GM23338 (cell line): ENCODE measurements at regions not wholly inside any gene's neighbourhood (a gene's known extent, or its start where the extent isn't known, plus 50 kb on each side); places are given as distances from the start of the nearest gene placed in this dataset.

Source experiments
- ATAC-seq: fragments of 200-7000 bp; cut with Tn5 transposase; 3 replicates; pipeline ENCODE4 v1.9.1; 2020
- DNase-seq: peaks from one replicate; pipeline ENCODE4 v3.0.0-alpha.2; 2015; ENCODE audit warnings: low spot score
- H2AFZ ChIP-seq: fragments of 200-600 bp; sonication (generic); 2 replicates; pipeline ENCODE4 v1.8.0; 2016; ENCODE audit warnings: antibody characterized with exemption, mild to moderate bottlenecking, moderate library complexity
- H3F3A ChIP-seq: fragments of 200-600 bp; sonication (generic); replicated peaks from 2 replicates; pipeline ENCODE4 v1.8.0; 2017; ENCODE audit warnings: antibody characterized with exemption, mixed run types, low read depth
- H3K27ac ChIP-seq: fragments of 200-600 bp; sonication (generic); 2 replicates; pipeline ENCODE4 v1.6.1; 2016; ENCODE audit warnings: low read depth
- H3K27me3 ChIP-seq: fragments of 200-600 bp; sonication (generic); 2 replicates; pipeline ENCODE4 v1.8.0; 2016; ENCODE audit warnings: mild to moderate bottlenecking, mixed run types, moderate library complexity; ENCODE audit not compliant: insufficient read depth
- H3K36me3 ChIP-seq: fragments of 200-600 bp; sonication (generic); 2 replicates; pipeline ENCODE4 v1.8.0; 2016; ENCODE audit warnings: mild to moderate bottlenecking; ENCODE audit not compliant: insufficient read depth
- H3K4me1 ChIP-seq: fragments of 200-600 bp; sonication (generic); 2 replicates; pipeline ENCODE4 v1.8.0; 2016; ENCODE audit warnings: mild to moderate bottlenecking, moderate library complexity; ENCODE audit not compliant: insufficient read depth
- H3K4me2 ChIP-seq: fragments of 200-600 bp; sonication (generic); 2 replicates; pipeline ENCODE4 v1.7.1; 2017; ENCODE audit warnings: mixed run types
- H3K4me3 ChIP-seq: fragments of 200-600 bp; sonication (generic); 2 replicates; pipeline ENCODE4 v1.6.1; 2016; ENCODE audit warnings: mixed run types
- H3K79me2 ChIP-seq: fragments of 200-600 bp; sonication (generic); replicated peaks from 2 replicates; pipeline ENCODE4 v1.8.0; 2017; ENCODE audit warnings: mild to moderate bottlenecking; ENCODE audit not compliant: insufficient read depth
- H3K9me2 ChIP-seq: fragments of 200-600 bp; sonication (generic); 2 replicates; pipeline ENCODE4 v1.8.0; 2017; ENCODE audit not compliant: insufficient read depth
- H4K20me1 ChIP-seq: fragments of 200-600 bp; sonication (generic); replicated peaks from 2 replicates; pipeline ENCODE4 v1.8.0; 2017; ENCODE audit warnings: mild to moderate bottlenecking; ENCODE audit not compliant: insufficient read depth
- H3K27ac Mint-ChIP-seq: 2 replicates; pipeline ENCODE4 v1.8.0; 2020; ENCODE audit warnings: inconsistent platforms, mild to moderate bottlenecking, moderate library complexity, mixed read lengths
- H3K27me3 Mint-ChIP-seq: 3 replicates; pipeline ENCODE4 v1.8.0; 2022; ENCODE audit warnings: low read depth, mild to moderate bottlenecking, moderate library complexity, mixed read lengths, inconsistent platforms; ENCODE audit not compliant: insufficient read depth, poor library complexity
- H3K36me3 Mint-ChIP-seq: 3 replicates; pipeline ENCODE4 v1.8.0; 2021; ENCODE audit warnings: low read depth, mild to moderate bottlenecking, inconsistent platforms, moderate library complexity, mixed read lengths
- H3K4me1 Mint-ChIP-seq: 3 replicates; pipeline ENCODE4 v1.8.0; 2020; ENCODE audit warnings: mild to moderate bottlenecking, inconsistent platforms, mixed read lengths
- H3K4me3 Mint-ChIP-seq: 3 replicates; pipeline ENCODE4 v1.8.0; 2021; ENCODE audit warnings: moderate library complexity, mild to moderate bottlenecking, inconsistent platforms, mixed read lengths
- H3K9me3 Mint-ChIP-seq: 3 replicates; pipeline ENCODE4 v1.8.0; 2020; ENCODE audit warnings: moderate library complexity, mild to moderate bottlenecking, inconsistent platforms, mixed read lengths
- ETS1 ChIP-seq: IDR thresholded peaks from 2 replicates; pipeline ENCODE4 v1.6.1; 2016; ENCODE audit warnings: antibody characterized with exemption
- EZH2 ChIP-seq: fragments of 200-600 bp; sonication (generic); IDR thresholded peaks from one replicate; pipeline ENCODE4 v1.8.0; 2017; ENCODE audit warnings: antibody characterized with exemption, mild to moderate bottlenecking, low read depth; ENCODE audit not compliant: unreplicated experiment
- EZH2phosphoT487 ChIP-seq: fragments of 200-600 bp; sonication (generic); IDR thresholded peaks from one replicate; pipeline ENCODE4 v1.8.1; 2018; ENCODE audit warnings: antibody characterized with exemption; ENCODE audit not compliant: unreplicated experiment
- POLR2AphosphoS5 ChIP-seq: IDR thresholded peaks from 2 replicates; pipeline ENCODE4 v1.6.1; 2016; ENCODE audit warnings: antibody characterized with exemption, low read depth
- STAT1 ChIP-seq: IDR thresholded peaks from one replicate; pipeline ENCODE4 v1.6.1; 2016; ENCODE audit warnings: antibody characterized with exemption; ENCODE audit not compliant: unreplicated experiment
- ZNF114 ChIP-seq: fragments of 250-450 bp; sonication (Bioruptor Pico); IDR thresholded peaks from 2 replicates; pipeline ENCODE4 v1.5.0; 2020; ENCODE audit warnings: mild to moderate bottlenecking, moderate library complexity
- ZNF331 ChIP-seq: fragments of 250-450 bp; sonication (Bioruptor Pico); IDR thresholded peaks from 2 replicates; pipeline ENCODE4 v1.5.0; 2020; ENCODE audit warnings: low read depth, mild to moderate bottlenecking, moderate library complexity
- ZNF462 ChIP-seq: fragments of 250-450 bp; sonication (Bioruptor Pico); IDR thresholded peaks from 2 replicates; pipeline ENCODE4 v1.5.0; 2020; ENCODE audit warnings: mild to moderate bottlenecking, moderate library complexity
- TF ChIP-seq, protein P1 (sequence below), 2 experiments: fragments of 200-600 bp in 1 of 2; sonication (generic) in 1 of 2; conservative IDR thresholded peaks; 2 replicates each; pipeline versions ENCODE4 v1.5.1 to v1.6.1; 2016 to 2017; ENCODE audit warnings: antibody characterized with exemption in 2 of 2, low read depth in 2 of 2, mild to moderate bottlenecking in 2 of 2, moderate library complexity in 1 of 2

DNA sequence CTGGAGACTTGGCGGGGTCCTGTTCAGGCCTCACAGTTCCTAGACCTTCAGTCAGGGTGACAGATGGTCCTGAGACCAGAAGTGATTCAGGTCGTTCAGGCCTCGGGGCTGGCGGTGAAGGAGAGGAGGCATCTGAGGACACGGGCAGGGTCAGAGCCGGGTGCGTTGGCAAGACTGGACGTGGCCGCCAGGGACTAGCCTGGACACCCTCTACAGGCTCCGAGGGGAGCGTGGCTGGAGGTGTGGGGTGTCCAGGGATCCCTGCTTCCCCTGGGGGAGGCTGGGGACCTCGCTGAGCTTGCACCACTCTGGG is 64.0 kb upstream of the TARDBP start:
- Mint-ChIP-seq H3K27ac (no peak overlapping the region), H3K27me3 (peaks cover 13% of the 10 kb centered on the region), H3K4me1 (peaks cover 11% of the 10 kb centered on the region; the same call in 2 of the 3 replicates), H3K4me3 (no peak overlapping the region), H3K36me3 (no peaks in the 10 kb centered on the region), H3K9me3 (no peaks in the 10 kb centered on the region)
- no peaks in the 10 kb centered on the region for H3K27me3 ChIP-seq
- DNase-seq (no peak), ATAC-seq (no peak)
- no peaks in the 10 kb centered on the region for H3F3A ChIP-seq
- no peaks in the 10 kb centered on the region for H3K79me2 ChIP-seq
- no peak overlapping the region for H3K4me3 ChIP-seq
- H3K4me1 ChIP-seq, result no peaks in the 10 kb centered on the region
- no peaks in the 10 kb centered on the region for H3K9me2 ChIP-seq
- H4K20me1 ChIP-seq, result no peaks in the 10 kb centered on the region
- H3K4me2 ChIP-seq, result no peak overlapping the region
- no peak overlapping the region for H3K27ac ChIP-seq
- TF ChIP-seq POLR2AphosphoS5 (no peak), ZNF114 (CRISPR knock-in tag) (no peak), EZH2phosphoT487 (no peak), EZH2 (no peak)
- H2AFZ ChIP-seq, result no peak overlapping the region
- H3K36me3 ChIP-seq, result no peaks in the 10 kb centered on the region

DNA sequence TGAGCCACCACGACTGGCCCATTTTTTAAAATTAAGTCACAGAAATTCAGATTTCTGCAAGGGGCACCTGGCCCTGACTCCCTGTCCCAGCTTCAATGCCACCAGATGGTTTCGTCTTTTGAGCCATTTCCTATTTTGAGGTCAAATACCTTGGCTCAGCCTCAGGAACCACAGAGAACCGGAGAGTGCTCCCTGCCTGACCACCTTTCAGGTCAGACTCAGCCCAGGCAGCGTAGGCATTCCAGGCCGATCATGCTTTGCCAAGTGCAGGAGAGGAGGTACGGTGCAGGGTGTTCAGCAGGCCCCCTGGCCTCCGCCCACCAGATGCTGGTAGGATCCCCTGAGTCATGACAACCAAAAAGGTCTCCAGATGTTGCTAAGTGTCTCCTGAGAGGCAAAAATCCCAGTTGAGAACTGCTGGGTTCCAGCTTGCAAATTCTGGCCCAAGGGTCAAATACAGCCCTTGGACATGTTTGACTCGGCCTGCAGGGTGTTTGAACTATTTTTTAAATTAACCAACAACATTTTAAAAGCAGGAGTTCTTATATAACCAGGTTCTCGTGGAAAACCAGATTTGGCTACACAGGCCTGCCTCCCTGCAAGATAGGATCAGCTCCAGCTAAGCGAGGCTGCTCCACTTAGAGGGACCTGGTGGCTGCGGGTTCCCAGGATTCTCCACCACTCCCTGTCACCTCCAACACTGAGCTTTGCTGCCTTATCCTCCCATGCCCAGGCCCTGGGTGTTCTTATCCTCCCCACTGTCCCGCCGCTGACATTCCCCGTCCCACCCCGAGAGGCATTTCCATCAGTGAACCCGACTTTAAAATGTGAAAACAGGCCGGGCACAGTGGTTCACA is 61.9 kb upstream of the TARDBP start:
- DNase-seq, result no peak
- ATAC-seq, result no peak
- H3K27me3 Mint-ChIP-seq, result peaks cover 14% of the 10 kb centered on the region
- Histone ChIP-seq H3K79me2 (no peaks in the 10 kb centered on the region), H3F3A (no peaks in the 10 kb centered on the region), H3K27me3 (no peaks in the 10 kb centered on the region), H3K9me2 (no peaks in the 10 kb centered on the region), H3K36me3 (no peaks in the 10 kb centered on the region), H3K4me2 (no peak overlapping the region), H3K4me3 (no peak overlapping the region), H3K27ac (no peak overlapping the region), H2AFZ (no peak overlapping the region), H3K4me1 (no peaks in the 10 kb centered on the region), H4K20me1 (no peaks in the 10 kb centered on the region)
- TF ChIP-seq STAT1 (no peak), ETS1 (no peak), EZH2phosphoT487 (no peak), ZNF462 (CRISPR knock-in tag) (no peak), EZH2 (no peak), ZNF331 (CRISPR knock-in tag) (no peak)
- TF ChIP-seq, protein P1, sequence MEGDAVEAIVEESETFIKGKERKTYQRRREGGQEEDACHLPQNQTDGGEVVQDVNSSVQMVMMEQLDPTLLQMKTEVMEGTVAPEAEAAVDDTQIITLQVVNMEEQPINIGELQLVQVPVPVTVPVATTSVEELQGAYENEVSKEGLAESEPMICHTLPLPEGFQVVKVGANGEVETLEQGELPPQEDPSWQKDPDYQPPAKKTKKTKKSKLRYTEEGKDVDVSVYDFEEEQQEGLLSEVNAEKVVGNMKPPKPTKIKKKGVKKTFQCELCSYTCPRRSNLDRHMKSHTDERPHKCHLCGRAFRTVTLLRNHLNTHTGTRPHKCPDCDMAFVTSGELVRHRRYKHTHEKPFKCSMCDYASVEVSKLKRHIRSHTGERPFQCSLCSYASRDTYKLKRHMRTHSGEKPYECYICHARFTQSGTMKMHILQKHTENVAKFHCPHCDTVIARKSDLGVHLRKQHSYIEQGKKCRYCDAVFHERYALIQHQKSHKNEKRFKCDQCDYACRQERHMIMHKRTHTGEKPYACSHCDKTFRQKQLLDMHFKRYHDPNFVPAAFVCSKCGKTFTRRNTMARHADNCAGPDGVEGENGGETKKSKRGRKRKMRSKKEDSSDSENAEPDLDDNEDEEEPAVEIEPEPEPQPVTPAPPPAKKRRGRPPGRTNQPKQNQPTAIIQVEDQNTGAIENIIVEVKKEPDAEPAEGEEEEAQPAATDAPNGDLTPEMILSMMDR (conservative IDR thresholded peaks at IDR 0.05; ENCODE audit: low read depth in 2 of 2), result no peak
- 0 out of 3 replicates have a peak, but pooled peaks cover 2% of the 10 kb centered on the region for H3K9me3 Mint-ChIP-seq
- peaks cover 2% of the 10 kb centered on the region; the same call in 1 of the 3 replicates for H3K4me1 Mint-ChIP-seq
- no peak overlapping the region for H3K27ac Mint-ChIP-seq
- no peak overlapping the region for H3K4me3 Mint-ChIP-seq
- H3K36me3 Mint-ChIP-seq, result no peaks in the 10 kb centered on the region
